DND-41 (cell line): ENCODE measurements at regions not wholly inside any gene's neighbourhood (a gene's known extent, or its start where the extent isn't known, plus 50 kb on each side); places are given as distances from the start of the nearest gene placed in this dataset.

Experiments used
- ATAC-seq: fragments of 200-7000 bp; cut with Tn5 transposase; 3 replicates; pipeline ENCODE4 v1.9.1; 2021; ENCODE audit warnings: low read depth; ENCODE audit not compliant: insufficient read depth
- DNase-seq: peaks from one replicate; pipeline ENCODE4 v3.0.0-alpha.2; 2020
- H2AFZ ChIP-seq: 2 replicates; pipeline ENCODE4 v1.6.0; 2012; ENCODE audit warnings: low read depth, low read length
- H3K27ac ChIP-seq: 2 replicates; pipeline ENCODE4 v1.5.1; 2012; ENCODE audit warnings: low read length, inconsistent platforms
- H3K27me3 ChIP-seq: fragments of 200-600 bp; sonication (generic); 2 replicates; pipeline ENCODE4 v1.6.0; 2012; ENCODE audit warnings: low read length, mild to moderate bottlenecking, inconsistent platforms; ENCODE audit not compliant: insufficient read depth, poor library complexity
- H3K36me3 ChIP-seq: 2 replicates; pipeline ENCODE4 v1.5.1; 2012; ENCODE audit warnings: low read length, inconsistent platforms; ENCODE audit not compliant: insufficient read depth
- H3K4me1 ChIP-seq: 2 replicates; pipeline ENCODE4 v1.5.1; 2012; ENCODE audit warnings: mild to moderate bottlenecking, low read length; ENCODE audit not compliant: insufficient read depth
- H3K4me2 ChIP-seq: 2 replicates; pipeline ENCODE4 v1.6.0; 2012; ENCODE audit warnings: mild to moderate bottlenecking, moderate library complexity, low read length, inconsistent platforms; ENCODE audit not compliant: insufficient read depth
- H3K4me3 ChIP-seq, 2 experiments: fragments of 200-600 bp in 1 of 2; shearing (Covaris generic) in 1 of 2; 2 replicates each; pipeline ENCODE4 v1.5.1; 2012 to 2016; ENCODE audit warnings: inconsistent platforms in 2 of 2, low read length in 2 of 2, mild to moderate bottlenecking in 2 of 2, low read depth in 1 of 2, moderate library complexity in 1 of 2
- H3K79me2 ChIP-seq: 2 replicates; pipeline ENCODE4 v1.6.0; 2012; ENCODE audit warnings: low read length, inconsistent platforms; ENCODE audit not compliant: insufficient read depth
- H3K9ac ChIP-seq: 2 replicates; pipeline ENCODE4 v1.6.0; 2012; ENCODE audit warnings: low read depth, mild to moderate bottlenecking, inconsistent platforms, low read length, moderate library complexity
- H3K9me3 ChIP-seq: 2 replicates; pipeline ENCODE4 v1.5.1; 2012; ENCODE audit warnings: low read length, moderate library complexity, mild to moderate bottlenecking, inconsistent platforms; ENCODE audit not compliant: insufficient read depth, severe bottlenecking
- H4K20me1 ChIP-seq: 2 replicates; pipeline ENCODE4 v1.6.0; 2012; ENCODE audit warnings: low read length; ENCODE audit not compliant: insufficient read depth
- CTCF ChIP-seq: IDR thresholded peaks from 2 replicates; pipeline ENCODE4 v1.5.1; 2012; ENCODE audit warnings: borderline replicate concordance, low read length, moderate library complexity, mild to moderate bottlenecking; ENCODE audit not compliant: poor library complexity, severe bottlenecking; ENCODE audit errors: extremely low read depth
- EZH2 ChIP-seq: IDR thresholded peaks from 3 replicates; pipeline ENCODE4 v1.6.1; 2012; ENCODE audit warnings: borderline replicate concordance, low read depth, mild to moderate bottlenecking, moderate library complexity, low read length, inconsistent platforms; ENCODE audit not compliant: severe bottlenecking

DNA sequence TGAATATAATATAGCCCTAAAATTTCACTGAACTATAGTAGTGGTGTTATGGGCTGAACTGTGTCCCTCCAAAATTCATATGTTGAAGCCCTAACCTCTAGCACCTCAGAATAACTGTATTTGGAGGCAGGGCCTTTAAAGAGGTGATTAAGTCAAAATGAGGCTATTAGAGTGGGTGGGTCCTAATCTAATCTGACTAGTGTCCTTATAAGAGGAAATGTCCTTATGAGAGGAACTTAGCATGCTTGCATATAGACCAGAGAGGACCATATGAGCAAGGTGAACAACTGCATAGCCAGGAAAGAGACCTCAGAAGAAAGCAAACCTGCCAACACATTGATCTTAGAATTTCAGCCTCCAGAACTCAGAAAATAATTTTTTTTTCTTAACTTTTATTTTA lies 238.4 kb downstream of the ZEB2 start:
- DNase-seq (no peak), ATAC-seq (no peak)
- H3K79me2 ChIP-seq: no peaks in the 10 kb centered on the region
- H3K9ac ChIP-seq: no peak overlapping the region
- H4K20me1 ChIP-seq: no peaks in the 10 kb centered on the region
- no peaks in the 10 kb centered on the region for H3K27me3 ChIP-seq
- no peaks in the 10 kb centered on the region for H3K36me3 ChIP-seq
- H3K4me2 ChIP-seq: no peak overlapping the region
- TF ChIP-seq CTCF: no peak
- no peak for TF ChIP-seq EZH2
- H3K4me1 ChIP-seq: no peaks in the 10 kb centered on the region
- H3K27ac ChIP-seq: no peak overlapping the region
- H2AFZ ChIP-seq: no peak overlapping the region
- no peaks in the 10 kb centered on the region for H3K9me3 ChIP-seq
- no peak overlapping the region for H3K4me3 ChIP-seq

- Histone ChIP-seq H3K27ac (no peak overlapping the region), H3K4me3 (no peak overlapping the region), H3K4me2 (no peak overlapping the region), H3K27me3 (no peaks in the 10 kb centered on the region), H3K9me3 (no peaks in the 10 kb centered on the region), H3K9ac (no peak overlapping the region), H4K20me1 (no peaks in the 10 kb centered on the region), H3K4me1 (no peaks in the 10 kb centered on the region), H3K79me2 (no peaks in the 10 kb centered on the region), H3K36me3 (no peaks in the 10 kb centered on the region), H2AFZ (no peak overlapping the region)
- no peak for DNase-seq
- ATAC-seq: no peak
- TF ChIP-seq CTCF: no peak
- no peak for TF ChIP-seq EZH2
These were observed 239.9 kb downstream of the ZEB2 start for GRCh38 chr2:144280009-144280408.

DNA sequence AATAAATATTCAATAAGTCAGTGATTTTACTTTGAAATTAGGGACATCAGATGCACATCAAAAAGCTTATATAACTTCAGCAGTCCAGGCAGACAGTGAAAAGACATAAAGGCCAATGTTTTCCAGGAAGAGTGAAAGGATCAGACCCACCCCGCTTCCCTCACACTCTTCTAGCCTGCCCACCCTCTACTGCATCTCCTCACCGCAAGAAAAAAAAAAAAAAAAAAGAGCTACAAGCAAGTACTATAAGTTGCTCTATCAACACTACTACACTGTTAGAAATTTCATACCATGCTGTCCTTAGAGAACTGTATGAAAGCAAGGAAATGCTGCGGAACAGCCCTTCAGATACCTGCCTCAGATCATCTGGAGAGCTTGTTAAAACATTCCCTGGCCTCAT lies 240.8 kb downstream of the ZEB2 start:
- no peaks in the 10 kb centered on the region for H4K20me1 ChIP-seq
- no peak overlapping the region for H2AFZ ChIP-seq
- H3K27ac ChIP-seq: no peak overlapping the region
- H3K27me3 ChIP-seq: no peaks in the 10 kb centered on the region
- DNase-seq (no peak), ATAC-seq (no peak)
- H3K4me3 ChIP-seq: no peak overlapping the region
- H3K9me3 ChIP-seq: no peaks in the 10 kb centered on the region
- H3K4me1 ChIP-seq: no peaks in the 10 kb centered on the region
- TF ChIP-seq CTCF: no peak
- TF ChIP-seq EZH2: no peak
- no peak overlapping the region for H3K4me2 ChIP-seq
- H3K36me3 ChIP-seq: no peaks in the 10 kb centered on the region
- H3K9ac ChIP-seq: no peak overlapping the region
- H3K79me2 ChIP-seq: no peaks in the 10 kb centered on the region

- Histone ChIP-seq H3K4me1 (no peaks in the 10 kb centered on the region), H3K79me2 (no peaks in the 10 kb centered on the region), H3K4me2 (no peak overlapping the region), H3K9ac (no peak overlapping the region), H2AFZ (no peak overlapping the region), H3K36me3 (no peaks in the 10 kb centered on the region), H3K27ac (no peak overlapping the region), H3K9me3 (no peaks in the 10 kb centered on the region), H3K4me3 (no peak overlapping the region), H4K20me1 (no peaks in the 10 kb centered on the region), H3K27me3 (no peaks in the 10 kb centered on the region)
- TF ChIP-seq CTCF (no peak), EZH2 (no peak)
- ATAC-seq (no peak), DNase-seq (no peak)
These were observed 242.1 kb downstream of the ZEB2 start for GRCh38 chr2:144277622-144278354.
